GM19238 (cell line): ENCODE measurements at regions not wholly inside any gene's neighbourhood (a gene's known extent, or its start where the extent isn't known, plus 50 kb on each side); places are given as distances from the start of the nearest gene placed in this dataset.
A peak's percentile ranks its signal among the peaks of the same experiment; 100 is the strongest.

Experiments
- DNase-seq: peaks from one replicate; pipeline ENCODE4 v3.0.0; 2011; ENCODE audit warnings: low spot score; ENCODE audit not compliant: insufficient read length

DNA sequence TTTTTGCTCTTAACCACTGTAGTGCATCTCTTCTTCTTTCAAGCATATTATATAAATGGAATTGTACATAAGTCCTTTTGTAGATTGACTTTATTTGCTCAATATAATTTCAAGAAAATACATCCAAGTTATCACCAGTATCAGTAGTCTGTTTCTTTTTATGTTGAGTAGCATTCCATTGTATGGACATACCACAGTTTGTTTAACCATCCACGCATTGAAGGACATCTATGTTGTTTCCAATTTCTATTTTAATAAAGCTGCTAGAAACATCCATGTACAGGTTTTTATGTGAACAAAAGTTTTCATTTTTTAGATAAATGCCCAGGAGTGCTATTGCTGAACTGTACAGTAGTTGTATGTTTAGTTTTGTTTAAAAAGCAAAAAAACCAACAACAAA, 387.5 kb upstream of the SOX11 start:
- no peak for DNase-seq

DNA sequence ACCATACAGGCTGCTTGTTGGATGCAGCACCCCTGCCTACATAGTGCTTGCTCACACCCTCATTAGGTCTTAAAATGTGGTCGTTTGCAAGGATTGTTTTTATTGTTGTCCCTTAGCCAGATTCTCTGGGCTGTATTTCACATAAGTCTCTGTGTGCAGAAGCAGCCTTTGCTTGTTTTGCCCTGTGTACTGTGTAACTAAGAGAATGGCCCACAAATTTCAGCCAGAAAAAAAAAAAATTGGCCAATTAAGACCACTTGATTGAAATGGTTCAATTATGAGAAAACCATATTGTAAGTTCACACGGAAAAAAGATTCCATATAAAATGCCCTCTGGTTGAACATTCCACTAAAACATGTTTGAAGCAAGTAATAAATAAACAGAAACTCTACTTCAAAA, 377.1 kb upstream of the SOX11 start:
- no peak for DNase-seq

DNA sequence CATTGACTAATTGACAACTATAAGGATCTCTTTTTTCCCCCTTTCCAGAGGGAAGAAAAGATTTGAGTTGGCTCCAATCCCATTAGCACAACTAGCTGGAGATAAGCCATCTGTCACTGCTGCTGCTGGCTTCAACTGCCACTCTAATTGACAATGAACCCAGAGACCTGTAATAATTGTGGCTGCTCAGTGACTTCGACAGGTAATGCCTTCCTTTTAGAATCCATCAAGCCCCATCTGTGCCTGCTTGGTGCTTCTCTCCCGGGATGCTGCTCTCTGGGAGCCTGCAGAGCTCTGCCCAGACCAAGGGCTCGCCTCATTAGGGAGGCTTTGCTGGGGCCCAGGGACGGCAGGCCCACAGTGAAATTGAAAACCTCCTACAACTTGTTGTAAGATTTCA, 376.7 kb upstream of the SOX11 start:
- DNase-seq = no peak

DNA sequence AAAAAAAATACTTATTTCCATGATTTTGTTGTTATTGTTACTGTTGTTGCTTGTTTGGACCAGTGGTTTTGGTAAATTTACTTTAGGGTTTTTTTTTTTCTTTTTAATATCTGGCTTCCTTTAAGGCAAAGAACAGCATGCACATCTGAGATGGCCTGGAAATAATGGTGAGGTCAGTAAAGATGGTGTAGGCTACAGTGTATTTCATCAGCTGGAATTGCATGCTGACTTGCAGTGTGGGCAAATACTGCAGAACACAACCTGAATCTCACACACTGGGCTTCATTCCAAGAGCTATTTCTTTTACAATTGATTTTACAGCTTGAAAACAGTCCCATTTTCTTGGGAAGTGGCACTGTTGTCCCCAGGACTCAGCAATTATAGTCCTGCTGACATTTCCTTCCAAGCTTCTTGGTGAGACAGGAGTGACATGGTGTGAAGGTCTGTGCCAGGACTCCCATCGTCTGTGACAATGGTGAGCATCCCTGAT, 376.1 kb upstream of the SOX11 start:
- DNase-seq = no peak

DNA sequence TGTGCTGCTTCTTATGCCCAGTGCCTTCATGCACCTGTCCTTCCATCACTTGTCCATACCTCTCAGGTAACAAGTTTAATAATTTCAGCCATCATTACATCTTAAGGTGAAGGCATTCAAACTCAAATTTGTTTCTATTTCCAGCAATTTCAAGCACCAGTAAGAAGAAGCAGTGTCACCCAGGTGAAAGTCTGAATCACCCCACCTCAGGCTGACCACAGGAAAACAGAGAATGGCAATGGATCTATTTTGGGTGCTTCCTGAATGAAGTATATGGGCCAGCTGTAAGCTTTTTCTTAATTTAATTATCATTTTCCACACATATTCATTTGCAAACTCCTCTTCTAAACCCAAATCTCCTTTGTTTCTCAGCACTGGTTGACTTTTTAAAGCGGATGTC, 372.7 kb upstream of the SOX11 start:
- DNase-seq = no peak

DNA sequence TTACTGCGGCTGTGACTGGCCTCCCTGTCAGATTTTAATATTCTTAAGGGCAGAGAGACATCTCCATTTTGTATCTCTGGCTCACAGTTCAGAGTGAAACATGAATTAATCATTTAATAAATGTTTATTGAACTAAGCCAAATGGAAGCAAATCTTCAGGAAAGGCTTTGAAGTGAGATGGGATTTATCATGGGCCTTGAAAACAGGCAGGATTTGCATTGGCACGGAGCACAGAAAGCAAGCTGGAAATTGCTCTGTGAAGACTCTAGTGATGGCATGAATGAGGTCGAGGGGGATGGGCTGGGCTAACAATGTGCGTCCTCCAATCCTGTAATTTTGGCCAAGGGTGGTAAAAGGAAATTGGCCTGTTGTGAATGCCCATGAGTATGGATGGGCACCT, 369.8 kb upstream of the SOX11 start:
- no peak for DNase-seq

DNA sequence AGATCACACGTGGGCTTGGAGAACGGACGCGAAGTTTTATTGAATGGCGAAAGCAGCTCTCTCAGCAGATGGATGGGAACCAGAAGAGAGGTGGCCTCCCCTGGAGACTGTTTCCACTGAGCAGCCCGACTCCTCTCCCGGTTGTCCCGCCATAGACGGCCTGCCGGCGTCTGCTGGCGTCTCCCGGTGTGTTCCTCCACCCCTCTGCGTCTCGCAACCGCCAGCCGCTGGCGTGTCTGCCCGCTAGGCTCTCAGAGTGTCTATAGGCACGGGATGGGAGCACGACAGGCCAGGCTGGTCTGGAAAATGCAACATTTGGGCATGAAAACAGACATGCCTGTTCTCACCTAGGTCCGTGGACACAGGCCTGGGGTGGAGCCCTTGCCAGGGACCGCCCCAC, 366.7 kb upstream of the SOX11 start:
- no peak for DNase-seq

DNA sequence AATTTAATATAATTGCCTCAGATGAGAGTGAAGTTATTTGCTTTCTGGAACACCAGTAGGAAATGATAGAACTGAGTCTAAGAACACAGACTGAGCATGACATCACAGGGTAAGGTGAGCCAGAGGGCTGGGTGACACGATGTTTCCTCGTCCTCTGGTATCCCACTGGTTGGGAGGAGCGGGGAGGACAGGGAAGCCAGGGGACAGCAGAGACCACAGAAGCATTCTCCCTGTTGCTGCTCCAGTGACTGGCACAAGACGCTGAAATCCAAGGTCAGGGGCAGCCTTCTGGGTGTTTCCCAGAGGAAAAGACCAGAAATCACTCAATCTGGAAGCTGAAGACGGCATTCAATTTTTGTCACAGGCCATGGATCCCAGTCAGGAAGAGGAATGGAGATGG, 363.4 kb upstream of the SOX11 start:
- DNase-seq = no peak

DNA sequence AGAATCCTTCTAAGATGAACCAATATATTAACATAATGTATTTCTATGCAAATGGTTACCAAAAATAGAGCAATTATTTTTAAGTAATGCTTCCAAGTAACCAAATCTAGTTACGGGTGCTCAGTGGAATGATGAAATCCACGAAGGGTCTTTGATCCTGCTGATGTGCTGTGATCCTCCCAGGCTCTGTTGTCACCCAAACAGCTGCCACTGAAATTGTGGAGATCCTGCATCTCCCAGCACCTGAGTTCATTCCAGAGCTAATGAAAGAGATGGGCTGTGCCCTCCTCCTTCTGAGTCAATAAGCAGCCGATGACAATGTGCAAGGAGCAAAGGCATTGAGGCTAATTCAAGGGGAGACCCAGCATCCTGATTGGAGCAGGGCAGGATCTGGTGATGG, 362.4 kb upstream of the SOX11 start:
- no peak for DNase-seq

DNA sequence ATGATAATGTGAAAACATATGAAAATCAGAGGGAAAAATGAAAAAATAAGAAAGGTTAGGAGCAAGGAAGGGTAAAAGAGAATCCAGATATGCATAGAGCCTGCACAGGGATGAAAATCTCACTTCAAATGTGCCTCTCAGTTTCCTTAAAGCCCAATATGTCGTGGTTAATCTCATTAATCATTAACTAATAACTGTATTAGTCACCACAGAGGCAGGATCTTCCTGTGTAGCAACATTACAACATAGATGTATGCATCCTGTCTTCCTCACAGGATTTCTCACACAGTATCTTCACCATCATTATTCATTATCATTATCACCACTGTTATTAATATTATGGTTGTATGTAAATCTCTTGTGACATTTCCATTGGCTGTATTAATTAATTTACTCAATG, 361.2 kb upstream of the SOX11 start:
- DNase-seq = no peak

DNA sequence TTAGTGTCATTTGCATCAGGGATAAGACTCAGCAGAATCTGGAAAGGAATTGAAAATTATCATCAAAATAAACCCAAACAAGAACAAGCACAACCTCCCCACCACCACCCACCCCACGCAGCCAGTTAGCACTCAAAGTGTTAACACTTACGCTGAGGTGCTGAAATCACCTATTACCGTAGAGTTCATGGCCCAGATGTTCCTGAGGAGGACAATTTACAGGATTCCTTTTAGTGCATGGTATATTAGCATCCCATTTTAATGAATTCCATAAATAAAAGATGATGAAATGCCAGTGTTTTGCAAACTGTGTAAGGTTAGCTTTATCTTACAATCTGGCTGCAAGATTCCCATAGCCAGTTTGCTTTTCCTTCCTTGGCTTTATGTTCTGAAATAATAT, 359.3 kb upstream of the SOX11 start:
- DNase-seq = no peak

DNA sequence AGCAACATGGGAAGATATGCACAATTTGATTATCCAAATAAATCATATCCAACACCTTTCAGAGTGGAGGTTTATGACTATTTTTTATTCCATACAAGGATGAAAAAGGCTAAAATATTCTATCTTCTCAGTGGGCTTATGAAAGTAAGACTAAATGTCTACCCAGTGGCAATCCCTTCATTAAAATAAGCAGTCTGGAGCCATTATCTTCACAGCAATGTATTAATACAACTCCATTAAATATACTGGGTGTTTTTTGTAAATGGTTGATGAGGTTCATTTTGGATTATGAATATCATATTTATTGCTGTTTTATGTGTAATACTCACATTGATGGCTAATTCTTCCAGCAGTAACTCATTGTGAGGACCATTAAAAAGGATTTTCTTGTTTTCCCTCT, 352.7 kb upstream of the SOX11 start:
- no peak for DNase-seq

DNA sequence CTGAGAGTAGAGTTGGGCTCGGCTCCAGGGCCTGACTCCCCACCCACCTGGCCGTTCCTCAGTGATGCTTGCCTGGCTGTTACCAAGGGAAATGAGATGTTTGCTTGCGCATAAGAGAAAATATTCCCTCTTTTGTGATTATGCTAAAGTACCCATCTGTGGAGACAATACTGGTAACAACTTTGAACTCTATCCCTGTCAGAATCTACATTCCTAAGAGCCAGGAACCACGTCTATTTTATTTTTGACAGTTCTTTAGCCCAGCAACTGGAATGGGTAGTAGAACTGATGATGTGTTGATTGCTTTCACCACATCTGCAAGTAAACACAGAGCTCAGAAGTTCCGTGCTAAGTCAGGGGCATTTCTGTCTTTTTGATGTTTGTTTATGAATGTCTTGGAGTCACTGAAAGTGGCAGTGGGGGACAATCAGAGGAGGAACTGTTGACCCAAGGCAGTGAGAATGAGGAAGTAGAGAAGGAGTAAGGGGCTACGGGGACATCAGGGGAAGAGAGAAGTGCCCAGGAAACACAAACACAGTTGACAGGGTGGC, 348.3 kb upstream of the SOX11 start:
- DNase-seq = no peak

DNA sequence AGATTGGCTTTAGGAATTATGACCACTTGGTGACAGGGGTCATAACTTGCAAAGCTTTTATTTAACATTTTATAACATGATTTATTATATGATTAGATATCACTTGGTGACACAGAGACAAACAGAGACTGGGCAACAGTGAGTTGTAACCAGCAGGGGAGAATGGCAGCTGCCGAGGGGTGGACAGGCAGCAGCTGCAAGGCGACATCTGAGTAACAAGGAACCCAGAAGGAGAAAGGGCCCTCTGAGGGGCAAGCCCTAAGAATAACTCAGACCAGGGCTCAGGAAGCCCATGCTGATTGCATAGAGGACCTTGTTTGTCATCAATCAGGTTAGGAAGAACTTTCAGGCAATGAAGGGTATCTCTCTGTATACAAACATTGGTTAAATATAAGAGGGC, 339.9 kb upstream of the SOX11 start:
- no peak for DNase-seq

DNA sequence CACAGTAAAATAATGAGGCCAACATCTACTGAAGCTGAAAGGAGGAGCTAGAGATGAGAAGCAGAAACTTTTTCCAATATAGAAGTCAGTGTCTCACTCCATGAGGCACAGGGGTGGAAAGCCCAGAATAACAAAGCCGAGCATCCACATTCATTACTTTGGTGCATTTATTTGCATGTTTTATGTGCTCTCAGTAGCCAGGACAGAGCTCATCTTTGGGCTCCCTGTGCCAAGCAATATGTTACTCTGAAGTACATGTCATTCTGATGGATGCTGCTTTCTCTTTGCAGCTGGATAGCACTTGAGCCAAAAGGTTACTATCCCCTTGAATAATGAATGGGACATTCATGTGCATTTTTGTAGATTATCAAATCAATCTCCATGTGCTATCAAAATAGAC, 338.6 kb upstream of the SOX11 start:
- no peak for DNase-seq

DNA sequence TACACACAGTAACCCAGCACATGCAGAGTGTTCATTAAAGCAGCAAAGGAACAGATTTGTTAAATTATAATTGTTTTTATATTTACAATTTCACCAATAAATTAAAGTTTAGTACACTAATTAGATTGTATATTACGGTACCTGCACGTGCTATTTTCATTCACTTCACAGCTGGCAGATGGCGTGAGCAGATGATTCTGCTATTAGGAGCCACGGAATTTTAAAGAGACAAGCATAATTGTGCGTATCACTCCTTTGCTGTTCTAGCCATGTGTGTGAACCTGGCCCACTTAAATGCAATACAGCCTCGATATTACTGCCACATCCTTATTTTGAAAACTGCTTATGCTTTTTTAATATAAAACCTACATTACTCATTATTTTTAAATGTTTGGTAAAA, 332.8 kb upstream of the SOX11 start:
- DNase-seq = no peak

DNA sequence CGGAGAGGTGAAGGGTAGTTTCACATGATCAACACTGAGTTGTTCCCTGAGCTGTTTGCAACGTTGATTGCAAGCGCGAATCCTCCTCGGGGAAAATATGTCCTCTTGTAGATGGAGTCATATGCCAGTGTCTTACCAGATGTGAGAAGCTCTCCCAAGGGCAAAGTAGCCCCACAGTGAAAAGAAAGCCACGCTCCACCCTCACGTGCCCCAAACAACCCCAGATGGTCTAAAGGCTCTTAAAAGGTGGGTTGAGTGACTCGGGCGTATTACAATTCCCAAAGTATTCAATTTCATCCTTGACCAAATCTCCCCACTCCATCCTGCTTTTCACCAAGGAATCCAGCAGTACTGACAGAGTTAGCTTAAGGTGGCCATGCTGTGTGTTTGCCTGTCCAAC, 332.1 kb upstream of the SOX11 start:
- no peak for DNase-seq

DNA sequence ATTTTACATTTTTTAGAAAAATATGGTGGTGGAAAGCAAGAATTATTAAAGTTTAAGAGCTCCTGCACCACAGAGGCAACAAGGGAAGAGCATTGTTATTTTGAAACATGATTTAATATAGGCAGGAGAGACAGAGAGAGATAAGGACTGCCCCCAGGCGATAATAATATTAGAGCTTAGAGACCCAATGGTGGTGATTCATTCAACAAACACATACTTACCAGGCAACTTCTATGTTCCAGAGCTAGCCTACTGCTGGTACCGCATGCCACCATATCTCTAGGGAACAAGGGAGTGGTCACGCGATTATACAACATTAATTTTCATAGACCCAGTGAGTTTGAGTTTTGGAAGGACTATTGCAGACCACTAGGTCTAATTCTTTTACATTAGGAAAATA, 327.8 kb upstream of the SOX11 start:
- DNase-seq = no peak

DNA sequence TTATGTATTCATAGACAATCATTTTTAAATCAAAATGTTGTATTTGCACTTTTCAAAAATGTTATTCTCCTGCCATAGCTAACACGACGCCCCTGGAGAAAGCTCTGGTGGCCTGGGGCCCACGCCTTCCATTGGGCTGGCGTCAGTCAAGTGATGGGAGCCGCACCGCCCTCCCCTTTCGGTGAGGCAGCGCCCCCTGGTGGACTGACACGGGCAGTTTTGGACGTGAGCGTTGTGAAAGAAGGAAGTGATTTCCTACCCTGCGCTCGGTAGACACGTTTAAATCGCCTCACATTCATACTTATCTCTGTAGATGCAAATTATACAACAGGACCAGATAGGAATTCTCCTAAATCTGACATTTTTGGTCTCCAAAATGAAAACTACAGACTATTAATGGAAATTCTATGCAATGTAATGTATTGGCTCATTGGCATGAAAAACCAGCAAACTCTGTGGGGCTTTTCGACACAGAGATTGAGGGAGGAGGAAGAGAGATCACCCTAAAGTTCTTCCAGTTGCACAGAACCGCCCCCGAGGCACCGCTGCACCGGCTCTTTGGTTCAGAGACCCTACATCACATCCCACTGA, 326.2 kb upstream of the SOX11 start:
- DNase-seq = peak; percentile 30

DNA sequence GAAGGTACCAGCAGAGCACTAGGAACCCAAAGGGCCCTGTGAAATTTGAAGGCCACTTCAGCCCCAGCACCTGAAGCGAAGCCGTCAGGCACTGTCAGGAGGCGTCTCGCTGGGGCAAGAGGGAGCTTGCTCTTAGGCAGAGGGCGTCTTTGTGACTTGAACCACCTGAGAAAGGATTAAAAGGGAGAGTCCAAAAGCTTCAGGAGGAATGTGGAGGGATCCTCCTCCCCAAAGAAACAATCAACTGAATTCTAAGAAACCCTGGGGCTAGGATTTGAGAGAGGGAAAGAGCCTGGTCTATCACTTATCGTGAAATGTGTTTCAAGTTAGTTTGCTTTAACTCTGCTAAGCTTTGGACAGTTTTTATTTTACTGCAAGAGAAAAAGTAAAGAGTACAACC, 324.9 kb upstream of the SOX11 start:
- DNase-seq = no peak

DNA sequence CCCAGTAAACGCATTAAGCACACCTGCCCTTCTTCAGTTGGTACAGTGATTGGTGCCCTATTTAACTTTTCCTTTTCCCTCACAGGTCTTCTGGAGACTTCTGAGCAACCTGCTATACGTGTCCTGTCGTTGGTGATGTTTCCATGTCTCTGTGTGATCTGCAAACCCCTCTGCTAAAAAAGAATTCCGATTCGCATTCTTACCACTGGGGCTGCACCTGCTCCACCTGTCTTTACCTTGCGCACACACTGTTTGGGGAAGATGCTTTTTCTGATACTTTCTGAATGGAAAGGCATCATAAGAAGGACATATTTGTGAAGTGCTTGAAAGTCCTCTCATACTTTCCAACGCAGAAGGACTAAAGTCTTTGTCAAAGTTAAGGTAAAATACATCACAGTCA, 323.9 kb upstream of the SOX11 start:
- DNase-seq = no peak

DNA sequence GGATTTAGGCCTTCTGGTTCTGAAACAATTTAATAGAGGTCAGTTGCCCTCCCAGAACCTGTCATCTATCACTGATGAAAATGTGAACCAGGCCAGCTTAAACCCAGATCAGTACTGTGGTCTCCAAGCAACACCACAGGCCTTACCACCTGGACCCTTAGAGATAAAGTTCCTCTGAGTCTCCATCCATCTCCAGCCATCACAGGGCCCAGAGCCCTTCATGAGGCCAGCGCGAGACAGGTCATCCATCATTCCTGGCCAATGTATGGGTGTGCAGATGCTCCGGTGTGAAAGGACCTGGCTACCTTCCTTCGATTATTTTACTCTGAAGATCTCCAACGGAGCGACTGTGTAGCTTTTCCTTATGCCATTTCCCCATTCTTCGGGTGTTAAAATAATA, 322.7 kb upstream of the SOX11 start:
- DNase-seq = no peak

DNA sequence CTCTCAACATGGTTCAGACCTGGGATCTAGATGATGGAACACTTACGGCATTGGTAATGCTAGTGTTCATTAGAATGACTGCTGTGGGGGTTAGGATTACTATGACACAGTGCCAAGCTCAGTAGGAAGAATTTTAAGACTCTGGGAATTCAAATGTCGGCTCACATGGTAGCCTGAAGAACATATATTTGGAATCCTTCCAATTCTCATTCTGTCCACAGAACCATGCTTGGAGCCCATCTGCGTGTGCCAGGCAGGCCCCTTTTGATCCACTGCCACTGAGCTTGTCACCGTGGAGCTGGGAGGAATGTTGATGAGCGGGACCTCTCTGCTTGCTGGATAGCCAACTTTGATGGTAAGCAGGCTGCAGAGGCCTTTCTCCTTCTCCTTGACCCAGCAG, 322.0 kb upstream of the SOX11 start:
- DNase-seq = no peak

DNA sequence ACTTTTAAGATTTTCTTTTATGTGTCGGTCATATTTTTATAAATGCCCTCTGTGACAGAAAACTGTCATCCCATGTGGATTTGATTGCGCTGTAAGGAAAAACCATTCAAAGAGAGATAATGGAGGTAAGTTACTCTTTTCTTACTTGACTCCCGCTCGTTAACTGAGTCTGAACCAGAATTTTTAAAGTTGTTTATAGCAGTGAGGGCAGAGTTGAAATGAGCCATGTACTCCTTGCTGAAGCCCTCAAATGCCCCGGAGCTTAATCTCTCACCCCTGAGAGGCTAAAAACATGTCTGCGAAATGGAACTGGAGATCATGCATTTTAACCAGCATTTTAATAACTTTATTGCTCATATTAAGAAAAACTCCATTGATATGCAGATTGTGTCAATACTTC, 320.0 kb upstream of the SOX11 start:
- no peak for DNase-seq
